SU-DHL-6 (cell line): ENCODE measurements at regions not wholly inside any gene's neighbourhood (a gene's known extent, or its start where the extent isn't known, plus 50 kb on each side); places are given as distances from the start of the nearest gene placed in this dataset.

Experiments used
- EZH2phosphoT487 ChIP-seq: fragments of 200-600 bp; sonication (generic), shearing (Covaris generic); conservative IDR thresholded peaks from 2 replicates; pipeline ENCODE4 v1.6.1; 2018; ENCODE audit warnings: mild to moderate bottlenecking, antibody characterized with exemption, low read length, moderate library complexity, mixed read lengths
- TF ChIP-seq, protein P1 (sequence below): fragments of 200-600 bp; sonication (generic); IDR thresholded peaks from one replicate; pipeline ENCODE4 v1.5.1; 2017; ENCODE audit warnings: antibody characterized with exemption, mild to moderate bottlenecking, low read length, moderate library complexity; ENCODE audit not compliant: insufficient read depth, poor library complexity, severe bottlenecking

DNA sequence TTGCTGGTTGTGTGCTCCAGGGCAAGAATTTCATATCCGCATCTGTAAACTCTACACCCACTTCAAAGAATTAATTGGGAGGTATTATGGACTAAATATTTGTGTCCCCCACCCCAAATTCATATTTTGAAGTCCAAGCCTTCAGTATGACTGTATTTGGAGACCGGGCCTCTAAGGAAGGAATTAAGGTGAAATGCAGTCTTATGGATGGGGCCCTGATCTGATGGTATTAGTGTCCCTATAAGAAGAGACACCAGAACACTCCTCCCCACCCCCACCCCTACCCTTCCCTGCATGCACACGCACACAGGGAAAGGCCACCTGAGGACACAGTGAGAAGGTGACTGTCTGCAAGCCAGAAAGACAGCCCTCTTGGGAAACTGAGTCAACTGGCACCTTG is 332.4 kb downstream of the RPS6KC1 start:
- TF ChIP-seq, protein P1, sequence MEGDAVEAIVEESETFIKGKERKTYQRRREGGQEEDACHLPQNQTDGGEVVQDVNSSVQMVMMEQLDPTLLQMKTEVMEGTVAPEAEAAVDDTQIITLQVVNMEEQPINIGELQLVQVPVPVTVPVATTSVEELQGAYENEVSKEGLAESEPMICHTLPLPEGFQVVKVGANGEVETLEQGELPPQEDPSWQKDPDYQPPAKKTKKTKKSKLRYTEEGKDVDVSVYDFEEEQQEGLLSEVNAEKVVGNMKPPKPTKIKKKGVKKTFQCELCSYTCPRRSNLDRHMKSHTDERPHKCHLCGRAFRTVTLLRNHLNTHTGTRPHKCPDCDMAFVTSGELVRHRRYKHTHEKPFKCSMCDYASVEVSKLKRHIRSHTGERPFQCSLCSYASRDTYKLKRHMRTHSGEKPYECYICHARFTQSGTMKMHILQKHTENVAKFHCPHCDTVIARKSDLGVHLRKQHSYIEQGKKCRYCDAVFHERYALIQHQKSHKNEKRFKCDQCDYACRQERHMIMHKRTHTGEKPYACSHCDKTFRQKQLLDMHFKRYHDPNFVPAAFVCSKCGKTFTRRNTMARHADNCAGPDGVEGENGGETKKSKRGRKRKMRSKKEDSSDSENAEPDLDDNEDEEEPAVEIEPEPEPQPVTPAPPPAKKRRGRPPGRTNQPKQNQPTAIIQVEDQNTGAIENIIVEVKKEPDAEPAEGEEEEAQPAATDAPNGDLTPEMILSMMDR = no peak
- TF ChIP-seq EZH2phosphoT487 = no peak
